ENCODE measurements at regions not wholly inside any gene's neighbourhood (a gene's known extent, or its start where the extent isn't known, plus 50 kb on each side); places are given as distances from the start of the nearest gene placed in this dataset.

- no peak for DNase-seq
Measured at GRCh38 chr6:81694855-81695254, 57.6 kb downstream of the TENT5A start.

- no peak for DNase-seq
Measured at GRCh38 chr6:81694207-81694606, 58.3 kb downstream of the TENT5A start.

GRCh38 chr6:81693266-81693665 lies 59.2 kb downstream of the TENT5A start:
- DNase-seq = no peak

- no peak for DNase-seq
Measured at GRCh38 chr6:81690073-81690472, 62.4 kb downstream of the TENT5A start.

- no peak for DNase-seq
Measured at GRCh38 chr6:81689580-81689979, 62.9 kb downstream of the TENT5A start.

- DNase-seq = no peak
Measured at GRCh38 chr6:81683912-81684311, 68.6 kb downstream of the TENT5A start.

- no peak for DNase-seq
Measured at GRCh38 chr6:81682858-81683620, 69.4 kb downstream of the TENT5A start.

GRCh38 chr6:81682235-81682795 lies 70.2 kb downstream of the TENT5A start:
- no peak for DNase-seq

- DNase-seq = no peak
Measured at GRCh38 chr6:81669445-81669844, 83.0 kb downstream of the TENT5A start.

GRCh38 chr6:81668615-81669047 lies 83.8 kb downstream of the TENT5A start:
- no peak for DNase-seq

- no peak for DNase-seq
Measured at GRCh38 chr6:81666481-81666880, 86.0 kb downstream of the TENT5A start.

GRCh38 chr6:81656231-81656630 lies 96.2 kb downstream of the TENT5A start:
- no peak for DNase-seq

GRCh38 chr6:81655696-81656095 lies 96.8 kb downstream of the TENT5A start:
- no peak for DNase-seq

GRCh38 chr6:81648502-81648901 lies 104.0 kb downstream of the TENT5A start:
- DNase-seq = no peak

GRCh38 chr6:81643156-81643555 lies 109.3 kb downstream of the TENT5A start:
- DNase-seq = no peak

- no peak for DNase-seq
Measured at GRCh38 chr6:81640891-81641290, 111.6 kb downstream of the TENT5A start.

GRCh38 chr6:81640126-81640525 lies 112.4 kb downstream of the TENT5A start:
- no peak for DNase-seq

GRCh38 chr6:81638366-81638765 lies 114.1 kb downstream of the TENT5A start:
- DNase-seq = no peak

GRCh38 chr6:81636930-81637568 lies 115.4 kb downstream of the TENT5A start:
- no peak for DNase-seq

- DNase-seq = no peak
Measured at GRCh38 chr6:81634155-81634880, 118.2 kb downstream of the TENT5A start.

- no peak for DNase-seq
Measured at GRCh38 chr6:81633391-81633790, 119.1 kb downstream of the TENT5A start.

- no peak for DNase-seq
Measured at GRCh38 chr6:81630719-81631118, 121.8 kb downstream of the TENT5A start.

GRCh38 chr6:81625216-81625615 lies 127.3 kb downstream of the TENT5A start:
- DNase-seq = no peak

- no peak for DNase-seq
Measured at GRCh38 chr6:81624453-81624852, 128.0 kb downstream of the TENT5A start.
